Karpas-422 (cell line): ENCODE measurements at regions not wholly inside any gene's neighbourhood (a gene's known extent, or its start where the extent isn't known, plus 50 kb on each side); places are given as distances from the start of the nearest gene placed in this dataset.

ENCODE experiments used
- DNase-seq: peaks from one replicate; pipeline ENCODE4 v3.0.0-alpha.2; 2015
- H2AFZ ChIP-seq: fragments of 200-600 bp; sonication (generic); 2 replicates; pipeline ENCODE4 v1.6.1; 2014; ENCODE audit warnings: antibody characterized with exemption, low read length, mixed read lengths
- H3K27ac ChIP-seq: fragments of 200-600 bp; sonication (generic); 2 replicates; pipeline ENCODE4 v1.5.1; 2014; ENCODE audit warnings: mild to moderate bottlenecking, low read length, moderate library complexity
- H3K27me3 ChIP-seq: fragments of 200-600 bp; sonication (generic); 2 replicates; pipeline ENCODE4 v1.6.1; 2014; ENCODE audit warnings: low read length, mixed read lengths
- H3K36me3 ChIP-seq: fragments of 200-600 bp; sonication (generic); 2 replicates; pipeline ENCODE4 v1.6.1; 2014; ENCODE audit warnings: low read length, mixed read lengths; ENCODE audit not compliant: insufficient read depth
- H3K4me1 ChIP-seq: fragments of 200-600 bp; sonication (generic); 2 replicates; pipeline ENCODE4 v1.6.1; 2014; ENCODE audit warnings: mild to moderate bottlenecking, low read length, mixed read lengths
- H3K4me2 ChIP-seq: fragments of 200-600 bp; sonication (generic); 2 replicates; pipeline ENCODE4 v1.6.1; 2014; ENCODE audit warnings: low read length, low read depth, mild to moderate bottlenecking; ENCODE audit not compliant: poor library complexity, severe bottlenecking
- H3K4me3 ChIP-seq: fragments of 200-600 bp; sonication (generic); 2 replicates; pipeline ENCODE4 v1.5.1; 2014; ENCODE audit warnings: mild to moderate bottlenecking, antibody characterized with exemption, low read length, mixed read lengths
- H3K79me2 ChIP-seq: fragments of 200-600 bp; sonication (generic); 2 replicates; pipeline ENCODE4 v1.6.1; 2014; ENCODE audit warnings: mild to moderate bottlenecking, low read length, mixed read lengths
- H3K9ac ChIP-seq: fragments of 200-600 bp; sonication (generic); 2 replicates; pipeline ENCODE4 v1.6.0; 2014; ENCODE audit warnings: low read length
- H3K9me2 ChIP-seq: fragments of 200-600 bp; sonication (generic), shearing (Covaris generic); replicated peaks from 2 replicates; pipeline ENCODE4 v1.6.0; 2014; ENCODE audit warnings: mild to moderate bottlenecking, low read length, moderate library complexity; ENCODE audit not compliant: insufficient read depth
- H3K9me3 ChIP-seq: fragments of 300-700, 200-600 bp; sonication (generic); 2 replicates; pipeline ENCODE4 v1.6.1; 2014; ENCODE audit warnings: low read length, mixed read lengths
- H4K20me1 ChIP-seq: fragments of 200-600 bp; sonication (generic); 2 replicates; pipeline ENCODE4 v1.6.1; 2014; ENCODE audit warnings: mild to moderate bottlenecking, antibody characterized with exemption, low read length, low read depth; ENCODE audit not compliant: insufficient read depth

GRCh38 chr13:83183439-83184149 is 698.7 kb downstream of the SLITRK1 start:
- Histone ChIP-seq H3K36me3 (no peaks in the 10 kb centered on the region), H3K9me2 (no peaks in the 10 kb centered on the region), H3K79me2 (no peaks in the 10 kb centered on the region), H3K9ac (no peak overlapping the region), H4K20me1 (no peaks in the 10 kb centered on the region), H3K9me3 (peaks cover 4% of the 10 kb centered on the region), H3K4me2 (no peak overlapping the region), H3K4me1 (no peaks in the 10 kb centered on the region), H3K27me3 (no peaks in the 10 kb centered on the region), H3K27ac (no peak overlapping the region), H3K4me3 (no peak overlapping the region), H2AFZ (no peak overlapping the region)
- no peak for DNase-seq

DNA sequence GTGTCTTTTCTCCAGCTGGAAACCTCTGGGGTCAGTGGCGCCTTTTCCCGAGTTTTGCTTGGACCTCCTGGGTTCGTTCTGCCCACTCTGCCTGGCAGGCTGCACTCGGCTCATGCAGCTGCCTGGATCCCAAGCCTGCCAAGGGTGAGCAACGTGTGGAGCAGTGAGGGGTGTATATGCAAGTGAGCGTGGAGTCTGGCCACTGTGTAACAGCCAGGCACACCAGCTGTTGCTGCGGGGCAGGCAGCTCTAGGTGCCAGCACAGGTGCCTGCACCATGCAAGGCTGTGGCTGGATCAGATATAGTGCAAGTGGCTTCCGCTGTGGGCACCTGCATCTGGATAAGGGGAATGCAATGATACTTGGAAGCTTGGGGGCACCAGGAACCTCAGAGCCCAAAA is 699.4 kb downstream of the SLITRK1 start:
- Histone ChIP-seq H3K4me1 (no peaks in the 10 kb centered on the region), H3K9ac (no peak overlapping the region), H3K9me3 (peaks cover 4% of the 10 kb centered on the region), H4K20me1 (no peaks in the 10 kb centered on the region), H2AFZ (no peak overlapping the region), H3K27ac (no peak overlapping the region), H3K4me3 (no peak overlapping the region), H3K4me2 (no peak overlapping the region), H3K9me2 (no peaks in the 10 kb centered on the region), H3K27me3 (no peaks in the 10 kb centered on the region), H3K79me2 (no peaks in the 10 kb centered on the region), H3K36me3 (no peaks in the 10 kb centered on the region)
- no peak for DNase-seq

DNA sequence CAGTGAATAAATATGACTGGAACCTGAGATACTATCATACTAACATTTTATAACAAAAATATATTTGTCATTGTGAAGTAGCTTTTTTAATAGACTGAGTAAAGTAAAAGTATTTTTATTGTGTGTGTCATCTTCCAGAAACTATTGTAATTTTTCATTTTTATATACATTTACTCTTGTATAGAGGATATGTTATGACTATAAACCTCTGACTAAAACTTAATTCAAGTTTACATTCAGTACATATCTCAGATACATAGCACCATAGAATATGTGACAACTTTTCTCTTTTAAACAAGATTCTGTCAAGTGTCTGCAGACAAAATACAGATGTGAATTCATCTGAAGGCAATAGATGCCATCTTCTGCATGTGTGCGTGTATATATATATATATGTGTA is 704.3 kb downstream of the SLITRK1 start:
- Histone ChIP-seq H3K4me3 (no peak overlapping the region), H3K27me3 (no peaks in the 10 kb centered on the region)

GRCh38 chr13:83168590-83168989 is 713.7 kb downstream of the SLITRK1 start:
- Histone ChIP-seq H3K27me3 (no peaks in the 10 kb centered on the region), H2AFZ (no peak overlapping the region), H3K9me2 (no peaks in the 10 kb centered on the region), H3K9me3 (no peaks in the 10 kb centered on the region), H3K4me1 (no peaks in the 10 kb centered on the region), H3K9ac (no peak overlapping the region), H3K4me3 (no peak overlapping the region), H3K4me2 (no peak overlapping the region), H4K20me1 (no peaks in the 10 kb centered on the region), H3K79me2 (no peaks in the 10 kb centered on the region), H3K27ac (no peak overlapping the region), H3K36me3 (no peaks in the 10 kb centered on the region)
- DNase-seq: no peak

More for the DNA sequence above, 704.3 kb downstream of the SLITRK1 start:
- no peaks in the 10 kb centered on the region for H4K20me1 ChIP-seq
- H3K27ac ChIP-seq: no peak overlapping the region
- no peaks in the 10 kb centered on the region for H3K36me3 ChIP-seq
- no peaks in the 10 kb centered on the region for H3K79me2 ChIP-seq
- H3K9ac ChIP-seq: no peak overlapping the region
- H3K9me3 ChIP-seq: no peaks in the 10 kb centered on the region
- no peaks in the 10 kb centered on the region for H3K4me1 ChIP-seq
- no peaks in the 10 kb centered on the region for H3K9me2 ChIP-seq
- H3K4me2 ChIP-seq: no peak overlapping the region
- no peak for DNase-seq
- no peak overlapping the region for H2AFZ ChIP-seq

DNA sequence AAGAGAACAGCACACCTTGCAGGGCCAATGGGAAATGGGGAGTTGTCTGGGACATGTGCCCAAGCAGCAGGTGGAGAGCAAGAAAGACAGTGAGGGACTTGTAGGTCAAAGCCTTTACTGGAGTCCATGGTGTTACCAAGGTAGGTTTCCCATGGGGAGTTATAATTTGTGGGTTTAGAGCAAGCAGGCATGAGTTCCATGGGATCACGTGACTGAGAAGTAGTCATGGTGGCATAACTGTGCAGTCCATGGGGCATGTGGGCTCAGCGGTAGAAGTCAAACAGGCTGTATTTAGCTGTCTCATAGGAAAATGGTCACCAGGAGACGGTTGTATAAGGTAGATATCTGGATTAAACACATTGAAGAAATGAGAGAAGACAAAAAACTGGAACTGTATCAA is 715.1 kb downstream of the SLITRK1 start:
- no peak overlapping the region for H3K9ac ChIP-seq
- H3K4me1 ChIP-seq: no peaks in the 10 kb centered on the region
- no peak overlapping the region for H2AFZ ChIP-seq
- H3K4me3 ChIP-seq: no peak overlapping the region
- no peak overlapping the region for H3K27ac ChIP-seq
- no peak overlapping the region for H3K4me2 ChIP-seq
- no peaks in the 10 kb centered on the region for H3K36me3 ChIP-seq
- no peaks in the 10 kb centered on the region for H4K20me1 ChIP-seq
- no peaks in the 10 kb centered on the region for H3K79me2 ChIP-seq
- H3K9me3 ChIP-seq: no peaks in the 10 kb centered on the region
- no peak for DNase-seq
- no peaks in the 10 kb centered on the region for H3K9me2 ChIP-seq
- H3K27me3 ChIP-seq: no peaks in the 10 kb centered on the region

DNA sequence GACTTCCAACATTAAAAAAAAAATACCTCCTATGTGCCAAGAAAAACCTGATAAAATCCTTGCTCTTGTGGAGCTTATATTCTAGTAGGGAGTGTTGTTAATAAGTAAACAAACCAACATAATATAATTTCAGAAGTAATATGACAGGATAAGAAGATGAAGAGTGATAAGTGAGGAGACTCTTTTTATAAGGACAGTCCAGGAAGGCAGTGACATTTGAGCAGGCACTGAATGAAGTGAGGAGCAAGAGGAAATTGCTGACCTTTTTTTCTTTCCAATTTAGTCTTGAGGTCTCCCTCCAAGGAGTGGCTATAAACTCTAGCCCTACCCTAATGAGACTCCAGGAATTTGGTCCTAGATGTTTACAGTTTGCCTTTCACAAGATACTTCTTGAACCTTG is 715.7 kb downstream of the SLITRK1 start:
- H3K4me3 ChIP-seq: no peak overlapping the region
- H4K20me1 ChIP-seq: no peaks in the 10 kb centered on the region
- H3K4me1 ChIP-seq: no peaks in the 10 kb centered on the region
- H3K4me2 ChIP-seq: no peak overlapping the region
- H3K27me3 ChIP-seq: no peaks in the 10 kb centered on the region
- H3K9me3 ChIP-seq: no peaks in the 10 kb centered on the region
- no peak overlapping the region for H3K27ac ChIP-seq
- no peak overlapping the region for H3K9ac ChIP-seq
- no peaks in the 10 kb centered on the region for H3K36me3 ChIP-seq
- DNase-seq: no peak
- no peak overlapping the region for H2AFZ ChIP-seq
- H3K9me2 ChIP-seq: no peaks in the 10 kb centered on the region
- H3K79me2 ChIP-seq: no peaks in the 10 kb centered on the region

- H3K4me3 ChIP-seq: no peak overlapping the region
- no peaks in the 10 kb centered on the region for H3K36me3 ChIP-seq
- H3K9ac ChIP-seq: no peak overlapping the region
Measured at GRCh38 chr13:83162493-83162892, 719.8 kb downstream of the SLITRK1 start.

GRCh38 chr13:83153848-83154247 is 728.4 kb downstream of the SLITRK1 start:
- no peak for DNase-seq
- no peaks in the 10 kb centered on the region for H3K9me3 ChIP-seq
- no peak overlapping the region for H3K4me3 ChIP-seq
- no peak overlapping the region for H3K4me2 ChIP-seq
- no peak overlapping the region for H2AFZ ChIP-seq
- H3K27me3 ChIP-seq: no peaks in the 10 kb centered on the region
- no peak overlapping the region for H3K27ac ChIP-seq
- no peaks in the 10 kb centered on the region for H3K4me1 ChIP-seq
- H3K9me2 ChIP-seq: no peaks in the 10 kb centered on the region
- no peak overlapping the region for H3K9ac ChIP-seq
- no peaks in the 10 kb centered on the region for H4K20me1 ChIP-seq
- H3K79me2 ChIP-seq: no peaks in the 10 kb centered on the region
- H3K36me3 ChIP-seq: no peaks in the 10 kb centered on the region

More at GRCh38 chr13:83162493-83162892, 719.8 kb downstream of the SLITRK1 start:
- no peaks in the 10 kb centered on the region; the same call in 1 of the 2 replicates for H3K9me3 ChIP-seq
- H3K27ac ChIP-seq: no peak overlapping the region
- no peaks in the 10 kb centered on the region for H3K4me1 ChIP-seq
- H3K27me3 ChIP-seq: no peaks in the 10 kb centered on the region
- no peaks in the 10 kb centered on the region for H3K9me2 ChIP-seq
- H2AFZ ChIP-seq: no peak overlapping the region
- no peaks in the 10 kb centered on the region for H3K79me2 ChIP-seq
- H4K20me1 ChIP-seq: no peaks in the 10 kb centered on the region
- DNase-seq: no peak
- no peak overlapping the region for H3K4me2 ChIP-seq
